Trophoblast cell (in vitro differentiated cells and primary cell): ENCODE measurements at regions not wholly inside any gene's neighbourhood (a gene's known extent, or its start where the extent isn't known, plus 50 kb on each side); places are given as distances from the start of the nearest gene placed in this dataset.

Experiments used
- DNase-seq, 2 donors: peaks; one replicate each; pipeline ENCODE4 v3.0.0-alpha.2; 2016
- H2AFZ ChIP-seq: 2 replicates; pipeline ENCODE4 v1.6.1; 2013; ENCODE audit warnings: low read length, moderate library complexity, mild to moderate bottlenecking; ENCODE audit not compliant: insufficient read depth, poor library complexity
- H2AK5ac ChIP-seq: 2 replicates; pipeline ENCODE4 v1.6.1; 2013; ENCODE audit warnings: mild to moderate bottlenecking, low read length
- H2BK120ac ChIP-seq: 2 replicates; pipeline ENCODE4 v1.6.1; 2013; ENCODE audit warnings: low read length, mild to moderate bottlenecking, moderate library complexity; ENCODE audit not compliant: insufficient read depth, poor library complexity
- H2BK12ac ChIP-seq: 2 replicates; pipeline ENCODE4 v1.6.1; 2013; ENCODE audit warnings: mild to moderate bottlenecking, low read length, moderate library complexity
- H2BK5ac ChIP-seq: 2 replicates; pipeline ENCODE4 v1.6.1; 2013; ENCODE audit warnings: low read length, low read depth, moderate library complexity, mild to moderate bottlenecking; ENCODE audit not compliant: poor library complexity
- H3K14ac ChIP-seq: 2 replicates; pipeline ENCODE4 v1.6.1; 2013; ENCODE audit warnings: mild to moderate bottlenecking, low read length
- H3K18ac ChIP-seq: 2 replicates; pipeline ENCODE4 v1.6.1; 2013; ENCODE audit warnings: mild to moderate bottlenecking, low read length
- H3K23ac ChIP-seq: 2 replicates; pipeline ENCODE4 v1.6.1; 2013; ENCODE audit warnings: low read length
- H3K27ac ChIP-seq: 2 replicates; pipeline ENCODE4 v1.5.1; 2013; ENCODE audit warnings: low read depth, mild to moderate bottlenecking, inconsistent platforms, low read length, moderate library complexity
- H3K27me3 ChIP-seq: 2 replicates; pipeline ENCODE4 v1.6.1; 2013; ENCODE audit warnings: inconsistent platforms, mild to moderate bottlenecking, low read length, moderate library complexity; ENCODE audit not compliant: insufficient read depth
- H3K36me3 ChIP-seq, 2 experiments: 1 replicate in 1 of 2; 2 replicates in 1 of 2; pipeline ENCODE4 v1.6.1; 2013; ENCODE audit warnings: low read length in 2 of 2, mild to moderate bottlenecking in 2 of 2, moderate library complexity in 1 of 2; ENCODE audit not compliant: insufficient read depth in 2 of 2, control insufficient read depth in 1 of 2
- H3K4ac ChIP-seq: 2 replicates; pipeline ENCODE4 v1.6.1; 2013; ENCODE audit warnings: low read depth, mild to moderate bottlenecking, low read length, moderate library complexity
- H3K4me1 ChIP-seq, 2 experiments: 1 replicate in 1 of 2; 2 replicates in 1 of 2; pipeline ENCODE4 v1.6.1; 2013; ENCODE audit warnings: low read length in 2 of 2, mild to moderate bottlenecking in 2 of 2, moderate library complexity in 1 of 2; ENCODE audit not compliant: insufficient read depth in 2 of 2, control insufficient read depth in 1 of 2
- H3K4me2 ChIP-seq: 2 replicates; pipeline ENCODE4 v1.6.1; 2013; ENCODE audit warnings: inconsistent platforms, mild to moderate bottlenecking, low read length, moderate library complexity
- H3K4me3 ChIP-seq: 2 replicates; pipeline ENCODE4 v1.5.1; 2013; ENCODE audit warnings: mild to moderate bottlenecking, low read depth, low read length, inconsistent platforms
- H3K79me1 ChIP-seq: one replicate; pipeline ENCODE4 v1.6.1; 2013; ENCODE audit warnings: low read length
- H3K79me2 ChIP-seq: 2 replicates; pipeline ENCODE4 v1.6.1; 2013; ENCODE audit warnings: low read length, mild to moderate bottlenecking; ENCODE audit not compliant: control insufficient read depth, insufficient read depth, poor library complexity
- H3K9ac ChIP-seq: 2 replicates; pipeline ENCODE4 v1.6.1; 2013; ENCODE audit warnings: mild to moderate bottlenecking, low read length
- H3K9me3 ChIP-seq: 2 replicates; pipeline ENCODE4 v1.6.1; 2013; ENCODE audit warnings: low read depth, mild to moderate bottlenecking, control low read depth, inconsistent platforms, low read length; ENCODE audit not compliant: insufficient read depth
- H4K12ac ChIP-seq: 2 replicates; pipeline ENCODE4 v1.6.1; 2013; ENCODE audit warnings: low read depth, mild to moderate bottlenecking, low read length, moderate library complexity
- H4K8ac ChIP-seq: 2 replicates; pipeline ENCODE4 v1.6.1; 2013; ENCODE audit warnings: low read depth, mild to moderate bottlenecking, low read length, moderate library complexity
- H4K91ac ChIP-seq: one replicate; pipeline ENCODE4 v1.6.1; 2013; ENCODE audit warnings: low read depth, mild to moderate bottlenecking, low read length, moderate library complexity
- WGBS: extraction: QIAGEN DNeasy Blood & Tissue Kit; methylation state at CpG from one replicate; pipeline ENCODE4 v1.1.7; 2013; ENCODE audit warnings: missing lambda C conversion rate; ENCODE audit not compliant: insufficient read length, insufficient coverage; ENCODE audit errors: extremely low coverage; 5-methylcytosine and 5-hydroxymethylcytosine counted together

DNA sequence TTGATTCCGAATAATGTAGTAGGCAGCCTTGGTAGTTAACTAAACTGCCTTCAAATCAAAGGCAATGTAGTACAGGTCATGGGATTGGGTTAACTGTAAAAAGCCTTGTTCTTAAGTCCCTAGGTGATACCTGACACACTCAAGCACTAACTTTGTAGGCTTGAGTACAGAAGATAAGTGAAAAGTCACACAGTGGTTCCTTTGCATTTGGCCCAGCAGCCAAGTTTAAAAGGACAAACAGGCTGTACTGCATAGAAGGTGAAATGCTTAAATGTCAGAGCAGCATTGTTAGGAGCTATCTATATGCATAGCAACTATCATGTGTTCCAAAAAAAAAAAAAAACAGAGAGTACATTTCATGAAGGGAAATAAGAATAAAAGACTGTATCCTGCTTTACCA lies 178.4 kb downstream of the ATOH1 start:
- Histone ChIP-seq H3K23ac (no peak overlapping the region), H4K91ac (no peak overlapping the region), H3K27me3 (no peaks in the 10 kb centered on the region), H3K36me3 (no peaks in the 10 kb centered on the region), H3K27ac (no peak overlapping the region), H3K4me1 (no peaks in the 10 kb centered on the region), H3K18ac (no peak overlapping the region), H3K79me1 (no peaks in the 10 kb centered on the region), H2BK12ac (no peak overlapping the region), H2AK5ac (no peak overlapping the region), H3K79me2 (no peaks in the 10 kb centered on the region), H4K8ac (no peak overlapping the region), H2AFZ (no peak overlapping the region), H3K9ac (no peak overlapping the region), H3K14ac (no peak overlapping the region), H2BK5ac (no peak overlapping the region), H2BK120ac (no peak overlapping the region), H3K4ac (no peak overlapping the region), H3K4me3 (no peak overlapping the region), H3K4me2 (no peak overlapping the region), H4K12ac (no peak overlapping the region), H3K9me3 (no peaks in the 10 kb centered on the region)
- no peak for DNase-seq
- no CpG with 5 or more reads among the region's 1 CpG for WGBS

DNA sequence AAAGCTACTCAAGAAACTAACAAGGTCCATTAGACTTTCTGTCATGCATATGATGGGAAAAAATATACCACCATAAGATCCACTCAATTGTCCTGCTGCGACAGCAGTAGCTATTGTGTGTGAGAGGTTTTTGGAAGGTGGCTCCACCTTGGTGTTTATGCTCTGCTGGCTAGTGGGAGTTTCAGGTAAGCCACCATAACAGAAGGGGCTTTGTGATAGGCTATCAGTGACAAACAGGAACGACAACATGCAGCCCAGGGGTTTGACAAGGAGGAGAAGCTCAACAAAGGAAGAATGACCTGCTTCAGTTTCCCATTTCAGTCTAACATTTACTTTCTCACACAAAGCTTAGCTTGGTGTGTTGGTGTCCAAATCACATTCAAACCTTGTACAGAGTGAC lies 182.6 kb downstream of the ATOH1 start:
- H4K91ac ChIP-seq: no peak overlapping the region
- no peak overlapping the region for H3K27ac ChIP-seq
- peak overlapping the region; percentile 86 for H3K23ac ChIP-seq
- H3K18ac ChIP-seq: no peak overlapping the region
- no peak overlapping the region for H3K4me3 ChIP-seq
- no peaks in the 10 kb centered on the region for H3K79me2 ChIP-seq
- no peaks in the 10 kb centered on the region for H3K9me3 ChIP-seq
- no peaks in the 10 kb centered on the region for H3K79me1 ChIP-seq
- H3K36me3 ChIP-seq: no peaks in the 10 kb centered on the region
- H4K8ac ChIP-seq: no peak overlapping the region
- H2AFZ ChIP-seq: no peak overlapping the region
- no peak overlapping the region for H3K4me2 ChIP-seq
- no peak overlapping the region for H2AK5ac ChIP-seq
- no peaks in the 10 kb centered on the region for H3K27me3 ChIP-seq
- no peak overlapping the region for H3K14ac ChIP-seq
- no peak overlapping the region for H2BK5ac ChIP-seq
- no peak overlapping the region for H2BK120ac ChIP-seq
- no peaks in the 10 kb centered on the region for H3K4me1 ChIP-seq
- no peak for DNase-seq
- no peak overlapping the region for H4K12ac ChIP-seq
- H2BK12ac ChIP-seq: no peak overlapping the region
- WGBS: no CpG with 5 or more reads among the region's 2 CpGs
- H3K4ac ChIP-seq: no peak overlapping the region
- no peak overlapping the region for H3K9ac ChIP-seq

DNA sequence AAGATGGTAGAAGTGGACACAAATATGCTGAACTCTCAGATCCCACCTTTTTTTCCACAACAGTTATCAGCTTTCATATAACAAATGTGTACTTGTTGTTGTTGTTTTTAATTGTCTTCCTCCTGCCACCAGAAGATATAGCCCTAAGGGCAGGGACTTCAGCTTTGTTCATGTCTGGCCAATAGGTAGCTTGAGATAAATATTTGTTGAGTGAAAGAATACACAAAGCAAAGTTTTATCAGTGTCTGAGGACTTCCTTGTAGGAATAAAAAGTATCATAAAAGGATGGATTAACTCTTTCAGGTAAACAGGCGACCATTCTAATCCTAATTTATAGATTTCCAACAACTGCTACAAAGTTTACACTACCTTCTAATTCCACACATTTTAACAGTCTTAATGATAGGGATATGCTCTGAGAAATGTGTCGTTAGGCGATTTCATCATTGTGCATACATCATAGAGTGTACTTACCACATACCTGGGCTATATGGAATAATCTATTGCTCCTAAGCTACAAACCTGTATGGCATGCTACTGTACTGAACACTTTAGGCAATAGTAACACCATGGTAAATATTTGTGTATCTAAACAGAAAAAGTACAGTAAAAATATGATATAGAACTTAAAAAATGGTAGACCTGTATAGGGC lies 186.1 kb downstream of the ATOH1 start:
- H3K79me1 ChIP-seq: no peaks in the 10 kb centered on the region
- H3K4me3 ChIP-seq: no peak overlapping the region
- H3K4me2 ChIP-seq: no peak overlapping the region
- H4K8ac ChIP-seq: no peak overlapping the region
- DNase-seq: peak; percentile 44 to 88
- H3K18ac ChIP-seq: no peak overlapping the region
- H3K79me2 ChIP-seq: no peaks in the 10 kb centered on the region
- no peaks in the 10 kb centered on the region for H3K9me3 ChIP-seq
- no peaks in the 10 kb centered on the region for H3K36me3 ChIP-seq
- H2BK5ac ChIP-seq: no peak overlapping the region
- H2AFZ ChIP-seq: no peak overlapping the region
- no peak overlapping the region for H2AK5ac ChIP-seq
- H3K27ac ChIP-seq: no peak overlapping the region
- H3K4ac ChIP-seq: no peak overlapping the region
- H4K12ac ChIP-seq: no peak overlapping the region
- no peak overlapping the region for H3K14ac ChIP-seq
- H3K27me3 ChIP-seq: no peaks in the 10 kb centered on the region
- H3K9ac ChIP-seq: no peak overlapping the region
- H4K91ac ChIP-seq: no peak overlapping the region
- no peaks in the 10 kb centered on the region for H3K4me1 ChIP-seq
- H2BK12ac ChIP-seq: no peak overlapping the region
- H2BK120ac ChIP-seq: no peak overlapping the region
- WGBS: no CpG with 5 or more reads among the region's 3 CpGs
- H3K23ac ChIP-seq: no peak overlapping the region

- Histone ChIP-seq H3K14ac (no peak overlapping the region), H3K36me3 (no peaks in the 10 kb centered on the region), H3K4ac (no peak overlapping the region), H3K4me3 (no peak overlapping the region), H2AFZ (no peak overlapping the region), H2BK5ac (no peak overlapping the region), H3K18ac (no peak overlapping the region), H3K4me2 (no peak overlapping the region), H2BK120ac (no peak overlapping the region), H3K27ac (no peak overlapping the region), H2BK12ac (no peak overlapping the region), H4K8ac (no peak overlapping the region), H3K27me3 (no peaks in the 10 kb centered on the region), H4K12ac (no peak overlapping the region), H3K4me1 (no peaks in the 10 kb centered on the region), H3K23ac (no peak overlapping the region), H3K79me2 (no peaks in the 10 kb centered on the region), H3K9ac (no peak overlapping the region), H4K91ac (no peak overlapping the region), H2AK5ac (no peak overlapping the region), H3K79me1 (no peaks in the 10 kb centered on the region), H3K9me3 (no peaks in the 10 kb centered on the region)
- peak; percentile 69 to 85 for DNase-seq
- no CpG with 5 or more reads among the region's 1 CpG for WGBS
Measured at GRCh38 chr4:94015956-94016355, 187.4 kb downstream of the ATOH1 start.
